WTC11 (cell line): ENCODE measurements at regions not wholly inside any gene's neighbourhood (a gene's known extent, or its start where the extent isn't known, plus 50 kb on each side); places are given as distances from the start of the nearest gene placed in this dataset.
A peak's percentile ranks its signal among the peaks of the same experiment; 100 is the strongest.

ENCODE experiments used
- ATAC-seq: fragments of 200-7000 bp; cut with Tn5 transposase; 2 replicates; pipeline ENCODE4 v1.10.0; 2021; ENCODE audit warnings: mild to moderate bottlenecking, moderate library complexity
- CTCF ChIA-PET: fragments of 300-600 bp; sonication (Branson Sonifier 250); formaldehyde crosslinking; loops from one replicate; lab custom pipeline; 2021; ENCODE audit warnings: antibody characterized with exemption; lab: Charles Lee
- POLR2A ChIA-PET: fragments of 350-600 bp; sonication (Branson Sonifier 250); formaldehyde crosslinking; loops from one replicate; lab custom pipeline; 2021; ENCODE audit warnings: antibody characterized with exemption; lab: Charles Lee
- DNase-seq: peaks from one replicate; pipeline ENCODE4 v3.0.0; 2021; ENCODE audit warnings: low spot score
- H3K27ac Mint-ChIP-seq: 2 replicates; pipeline ENCODE4 v1.8.0; 2021; ENCODE audit warnings: mixed read lengths
- H3K27me3 Mint-ChIP-seq: 2 replicates; pipeline ENCODE4 v1.8.0; 2021; ENCODE audit warnings: low read depth, mild to moderate bottlenecking, moderate library complexity, mixed read lengths
- H3K36me3 Mint-ChIP-seq: 2 replicates; pipeline ENCODE4 v1.8.0; 2021; ENCODE audit warnings: mixed read lengths
- H3K4me1 Mint-ChIP-seq: 2 replicates; pipeline ENCODE4 v1.8.0; 2022; ENCODE audit warnings: mixed read lengths
- H3K4me3 Mint-ChIP-seq: 2 replicates; pipeline ENCODE4 v1.8.0; 2021; ENCODE audit warnings: mild to moderate bottlenecking, moderate library complexity, mixed read lengths
- H3K9me3 Mint-ChIP-seq: 2 replicates; pipeline ENCODE4 v1.8.0; 2021; ENCODE audit warnings: mixed read lengths
- CBFB ChIP-seq: sonication (generic); formaldehyde crosslinking; IDR thresholded peaks from 2 replicates; pipeline ENCODE4 v1.8.1; 2022; ENCODE audit warnings: mild to moderate bottlenecking, low read depth, missing genetic modification reagents
- E2F1 ChIP-seq: sonication (generic); formaldehyde crosslinking; IDR thresholded peaks from 2 replicates; pipeline ENCODE4 v1.8.0; 2022; ENCODE audit warnings: mild to moderate bottlenecking, missing genetic modification reagents
- E2F4 ChIP-seq: sonication (generic); formaldehyde crosslinking; IDR thresholded peaks from 2 replicates; pipeline ENCODE4 v1.8.1; 2022; ENCODE audit warnings: low read depth, mild to moderate bottlenecking, moderate library complexity, missing genetic modification reagents, borderline replicate concordance
- ELF4 ChIP-seq: sonication (generic); formaldehyde crosslinking; IDR thresholded peaks from 2 replicates; pipeline ENCODE4 v1.8.1; 2022; ENCODE audit warnings: low read depth, mild to moderate bottlenecking, moderate library complexity, missing genetic modification reagents
- FOXK1 ChIP-seq: sonication (generic); formaldehyde crosslinking; IDR thresholded peaks from 2 replicates; pipeline ENCODE4 v1.8.0; 2022; ENCODE audit warnings: mild to moderate bottlenecking, moderate library complexity, missing genetic modification reagents
- NR3C1 ChIP-seq: sonication (generic); formaldehyde crosslinking; conservative IDR thresholded peaks from 2 replicates; pipeline ENCODE4 v1.8.1; 2023; ENCODE audit warnings: low read depth, mild to moderate bottlenecking, missing genetic modification reagents
- TCF7 ChIP-seq: sonication (generic); formaldehyde crosslinking; IDR thresholded peaks from 2 replicates; pipeline ENCODE4 v1.8.0; 2022; ENCODE audit warnings: mild to moderate bottlenecking, low read depth, missing genetic modification reagents, moderate library complexity
- USF1 ChIP-seq: sonication (generic); formaldehyde crosslinking; IDR thresholded peaks from 2 replicates; pipeline ENCODE4 v1.8.0; 2022; ENCODE audit warnings: mild to moderate bottlenecking, missing genetic modification reagents
- ZBTB43 ChIP-seq: sonication (generic); formaldehyde crosslinking; IDR thresholded peaks from 2 replicates; pipeline ENCODE4 v1.8.1; 2023; ENCODE audit warnings: mild to moderate bottlenecking, missing genetic modification reagents
- ZMAT4 ChIP-seq: fragments of 250-450 bp; sonication (Bioruptor Pico); IDR thresholded peaks from 2 replicates; pipeline ENCODE4 v1.9.0; 2021; ENCODE audit warnings: mild to moderate bottlenecking
- ZNF281 ChIP-seq: sonication (generic); formaldehyde crosslinking; IDR thresholded peaks from 2 replicates; pipeline ENCODE4 v1.8.0; 2023; ENCODE audit warnings: mild to moderate bottlenecking, missing genetic modification reagents
- TF ChIP-seq, protein P1 (sequence below): sonication (generic); formaldehyde crosslinking; IDR thresholded peaks from 2 replicates; pipeline ENCODE4 v1.8.0; 2022; ENCODE audit warnings: missing genetic modification reagents
- TF ChIP-seq, protein P2 (sequence below): sonication (generic); formaldehyde crosslinking; conservative IDR thresholded peaks from 2 replicates; pipeline ENCODE4 v1.8.1; 2022; ENCODE audit warnings: mild to moderate bottlenecking, missing genetic modification reagents

DNA sequence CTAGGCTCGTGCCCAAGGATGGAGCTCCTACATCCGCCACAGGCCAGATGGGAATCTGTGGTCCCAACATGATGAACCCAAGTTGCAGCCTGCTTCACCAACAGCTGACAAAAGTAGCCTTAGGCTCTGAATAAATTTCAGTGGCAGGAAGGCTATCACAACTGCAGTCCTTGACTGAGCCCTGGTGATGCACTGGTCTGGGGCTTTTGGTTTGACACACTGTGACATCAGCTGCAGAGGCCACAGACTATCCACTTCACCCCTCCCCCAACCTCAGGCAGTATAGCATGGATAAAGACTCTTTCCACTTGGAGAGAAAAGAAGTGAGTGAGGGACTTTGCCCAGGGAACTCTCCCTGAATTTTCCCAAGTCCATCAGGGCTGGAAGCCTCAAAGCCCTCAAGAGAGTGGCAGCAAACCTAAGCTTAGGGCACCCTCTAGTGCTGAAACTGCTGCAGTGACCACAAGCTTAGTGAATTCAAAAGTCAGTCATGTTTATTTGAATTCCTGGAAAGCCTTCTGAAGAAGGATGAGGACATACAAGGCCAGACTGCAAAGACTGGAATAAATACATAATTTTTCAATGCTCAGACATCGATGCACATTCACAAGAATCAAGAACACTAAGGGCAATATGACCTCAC is 135.0 kb upstream of the TENT5D start:
- CTCF ChIA-PET, result interaction anchor here (0.6 to 1.9 kb wide), 5 partner anchors 12 to 835 kb away, joined by 3 to 5 read pairs (median 4); no protein-coding TSS in a partner anchor
- Mint-ChIP-seq H3K27ac (no peak overlapping the region), H3K27me3 (no peaks in the 10 kb centered on the region), H3K9me3 (no peaks in the 10 kb centered on the region), H3K36me3 (no peaks in the 10 kb centered on the region), H3K4me3 (no peak overlapping the region), H3K4me1 (no peaks in the 10 kb centered on the region)
- ATAC-seq (peak; percentile 85), DNase-seq (peak; percentile 39)
- TF ChIP-seq ZBTB43 (CRISPR knock-in tag) (no peak), USF1 (CRISPR knock-in tag) (no peak), ZMAT4 (no peak), NR3C1 (CRISPR knock-in tag) (no peak), CBFB (no peak), E2F1 (no peak), E2F4 (no peak), TCF7 (no peak), ELF4 (CRISPR knock-in tag) (no peak), ZNF281 (CRISPR knock-in tag) (no peak)
- TF ChIP-seq, protein P1, sequence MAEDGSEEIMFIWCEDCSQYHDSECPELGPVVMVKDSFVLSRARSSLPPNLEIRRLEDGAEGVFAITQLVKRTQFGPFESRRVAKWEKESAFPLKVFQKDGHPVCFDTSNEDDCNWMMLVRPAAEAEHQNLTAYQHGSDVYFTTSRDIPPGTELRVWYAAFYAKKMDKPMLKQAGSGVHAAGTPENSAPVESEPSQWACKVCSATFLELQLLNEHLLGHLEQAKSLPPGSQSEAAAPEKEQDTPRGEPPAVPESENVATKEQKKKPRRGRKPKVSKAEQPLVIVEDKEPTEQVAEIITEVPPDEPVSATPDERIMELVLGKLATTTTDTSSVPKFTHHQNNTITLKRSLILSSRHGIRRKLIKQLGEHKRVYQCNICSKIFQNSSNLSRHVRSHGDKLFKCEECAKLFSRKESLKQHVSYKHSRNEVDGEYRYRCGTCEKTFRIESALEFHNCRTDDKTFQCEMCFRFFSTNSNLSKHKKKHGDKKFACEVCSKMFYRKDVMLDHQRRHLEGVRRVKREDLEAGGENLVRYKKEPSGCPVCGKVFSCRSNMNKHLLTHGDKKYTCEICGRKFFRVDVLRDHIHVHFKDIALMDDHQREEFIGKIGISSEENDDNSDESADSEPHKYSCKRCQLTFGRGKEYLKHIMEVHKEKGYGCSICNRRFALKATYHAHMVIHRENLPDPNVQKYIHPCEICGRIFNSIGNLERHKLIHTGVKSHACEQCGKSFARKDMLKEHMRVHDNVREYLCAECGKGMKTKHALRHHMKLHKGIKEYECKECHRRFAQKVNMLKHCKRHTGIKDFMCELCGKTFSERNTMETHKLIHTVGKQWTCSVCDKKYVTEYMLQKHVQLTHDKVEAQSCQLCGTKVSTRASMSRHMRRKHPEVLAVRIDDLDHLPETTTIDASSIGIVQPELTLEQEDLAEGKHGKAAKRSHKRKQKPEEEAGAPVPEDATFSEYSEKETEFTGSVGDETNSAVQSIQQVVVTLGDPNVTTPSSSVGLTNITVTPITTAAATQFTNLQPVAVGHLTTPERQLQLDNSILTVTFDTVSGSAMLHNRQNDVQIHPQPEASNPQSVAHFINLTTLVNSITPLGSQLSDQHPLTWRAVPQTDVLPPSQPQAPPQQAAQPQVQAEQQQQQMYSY (CRISPR knock-in tag), result no peak
- TF ChIP-seq, protein P2, sequence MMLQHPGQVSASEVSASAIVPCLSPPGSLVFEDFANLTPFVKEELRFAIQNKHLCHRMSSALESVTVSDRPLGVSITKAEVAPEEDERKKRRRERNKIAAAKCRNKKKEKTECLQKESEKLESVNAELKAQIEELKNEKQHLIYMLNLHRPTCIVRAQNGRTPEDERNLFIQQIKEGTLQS (CRISPR knock-in tag), result no peak
- POLR2A ChIA-PET, result no interaction called here

DNA sequence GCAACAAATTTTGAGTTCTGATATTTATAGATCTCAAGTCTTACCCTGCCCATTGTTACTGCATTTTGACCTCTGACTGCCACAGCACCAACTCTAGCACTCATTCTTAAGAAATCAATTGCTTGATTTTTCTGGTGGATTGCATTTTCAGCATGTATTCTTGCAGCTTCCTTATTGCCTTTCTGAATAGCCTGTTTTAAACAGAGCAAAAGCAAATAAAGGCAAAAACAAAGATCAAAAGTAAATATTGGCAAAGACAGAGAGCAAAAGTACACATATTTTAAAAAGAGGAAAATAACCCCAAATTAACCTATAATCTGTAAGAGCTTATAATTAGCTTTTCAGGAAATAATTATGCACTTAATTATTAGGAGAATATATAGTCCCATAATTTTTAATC is 129.4 kb upstream of the TENT5D start:
- peaks cover 11% of the 10 kb centered on the region for H3K36me3 Mint-ChIP-seq
- H3K4me3 Mint-ChIP-seq, result no peak overlapping the region
- POLR2A ChIA-PET, result no interaction called here
- H3K27ac Mint-ChIP-seq, result no peak overlapping the region
- no peak for DNase-seq
- ATAC-seq, result no peak
- TF ChIP-seq FOXK1, result no peak
- H3K4me1 Mint-ChIP-seq, result peaks cover 7% of the 10 kb centered on the region
- no peaks in the 10 kb centered on the region for H3K27me3 Mint-ChIP-seq
- H3K9me3 Mint-ChIP-seq, result peaks cover 6% of the 10 kb centered on the region; the same call in 1 of the 2 replicates
- CTCF ChIA-PET, result no interaction called here
